ELF-1 (cell line): ENCODE measurements at regions not wholly inside any gene's neighbourhood (a gene's known extent, or its start where the extent isn't known, plus 50 kb on each side); places are given as distances from the start of the nearest gene placed in this dataset.

Experiments
- DNase-seq: peaks from one replicate; pipeline ENCODE4 v3.0.0-alpha.2; 2016; ENCODE audit warnings: low read depth, low spot score

DNA sequence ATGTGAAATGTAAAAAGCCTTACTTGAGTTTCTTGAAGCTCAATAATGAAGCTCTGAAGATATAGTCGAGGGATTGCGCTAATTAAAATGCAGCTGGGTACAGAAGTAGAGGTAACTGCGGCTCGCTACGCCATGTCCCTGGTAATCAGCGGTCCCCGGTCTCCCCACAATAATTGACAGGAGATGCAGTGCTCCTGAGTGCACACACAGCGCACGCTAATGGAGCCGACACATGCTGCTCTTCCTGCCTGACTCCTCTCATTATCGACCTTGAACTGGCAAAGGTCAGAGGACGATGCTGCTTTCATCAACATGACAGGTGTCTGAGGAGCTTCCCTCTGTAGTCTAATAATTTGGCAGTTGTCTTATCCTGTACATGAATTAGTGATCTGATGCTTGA lies 365.9 kb downstream of the RNF144B start:
- no peak for DNase-seq

DNA sequence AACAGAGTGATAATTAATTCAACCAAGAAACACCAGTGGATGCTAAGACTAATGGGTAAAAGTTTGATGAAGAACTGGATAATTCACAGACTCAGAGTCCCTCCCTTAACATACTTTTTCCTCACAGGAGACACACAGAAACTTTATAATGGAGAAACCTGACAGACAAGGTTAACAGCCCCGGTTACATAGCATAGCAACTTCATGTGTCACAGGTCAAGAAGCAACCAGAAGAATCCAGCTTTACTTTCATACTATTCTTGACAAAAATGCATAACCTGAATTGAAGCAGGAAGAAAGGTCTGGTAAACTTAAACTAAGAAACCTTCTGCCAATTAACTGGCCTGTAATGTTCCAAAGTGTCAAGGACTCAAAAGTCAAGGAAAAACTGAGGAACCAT lies 375.9 kb downstream of the RNF144B start:
- DNase-seq: no peak

DNA sequence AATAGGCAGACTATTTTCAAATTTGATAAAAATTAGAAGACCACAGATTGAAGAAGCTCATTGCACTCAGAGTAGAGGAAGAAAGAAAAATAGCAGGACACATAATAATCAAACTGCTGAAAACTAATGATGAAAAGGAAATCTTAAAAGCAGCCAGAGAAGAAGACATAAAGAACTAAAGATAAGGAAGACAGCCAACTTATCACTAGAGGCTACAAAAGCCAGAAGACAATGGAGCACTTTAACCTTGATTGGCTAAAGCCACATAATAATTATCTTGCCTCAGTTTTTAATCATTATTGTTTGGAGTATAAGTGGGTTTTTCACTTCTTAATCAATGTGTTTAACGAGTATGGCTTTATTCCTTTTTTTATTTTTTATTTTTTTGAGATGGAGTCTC lies 397.6 kb downstream of the RNF144B start:
- DNase-seq: no peak

- no peak for DNase-seq
These were observed 398.8 kb downstream of the RNF144B start for GRCh38 chr6:18785810-18786490.

- DNase-seq: no peak
These were observed 405.7 kb downstream of the RNF144B start for GRCh38 chr6:18792866-18793265.

GRCh38 chr6:18795726-18796125 lies 408.6 kb downstream of the RNF144B start:
- DNase-seq: peak; percentile 7

DNA sequence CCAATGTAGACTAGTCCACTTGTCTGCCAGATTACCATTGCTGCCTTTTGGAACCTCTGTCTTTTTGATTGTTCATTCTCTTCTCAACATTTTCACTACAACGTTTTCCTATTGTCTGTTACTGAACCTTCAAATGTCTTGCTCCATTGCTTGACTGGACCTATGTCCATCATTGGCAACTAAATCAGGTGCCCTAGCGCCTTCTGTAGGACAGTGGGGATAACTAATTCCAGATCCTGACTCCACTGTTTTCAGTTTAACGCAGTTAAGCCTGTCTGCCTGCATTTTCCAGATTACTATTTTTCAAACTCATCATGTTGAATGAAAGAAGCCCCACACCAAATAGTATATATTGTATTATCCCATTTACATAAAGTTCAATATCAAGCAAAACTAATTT lies 433.6 kb downstream of the RNF144B start:
- no peak for DNase-seq

GRCh38 chr6:18823782-18824386 lies 436.7 kb downstream of the RNF144B start:
- DNase-seq: peak; percentile 50

DNA sequence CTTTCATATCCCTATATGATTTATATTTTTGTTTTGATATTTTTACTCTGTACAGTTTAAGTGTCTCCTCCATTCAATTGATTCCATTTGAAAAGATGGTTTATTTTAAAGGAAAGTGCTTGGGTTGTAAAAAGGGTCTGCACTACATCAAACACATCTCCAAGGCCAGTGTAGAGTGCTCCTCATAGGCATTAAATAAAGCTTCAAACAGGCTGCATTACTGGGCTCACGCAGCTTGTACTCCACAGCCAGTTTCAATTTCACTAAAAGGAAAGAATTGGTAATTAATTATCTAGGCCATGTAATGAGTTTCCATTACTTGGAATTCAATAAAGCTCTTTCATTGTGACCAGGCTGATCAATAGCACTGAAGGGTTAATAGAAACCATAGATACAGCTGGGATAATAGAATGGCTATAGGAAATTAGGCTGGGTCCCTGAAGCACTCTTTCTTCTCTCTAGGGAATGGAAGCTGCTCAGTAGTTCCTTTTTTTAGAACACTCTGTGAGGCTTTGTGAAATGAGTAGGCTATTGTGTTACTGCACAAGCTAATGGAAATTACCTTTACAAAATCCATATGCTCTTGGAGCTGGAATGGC lies 442.2 kb downstream of the RNF144B start:
- DNase-seq: no peak

- DNase-seq: no peak
These were observed 448.8 kb downstream of the RNF144B start for GRCh38 chr6:18835976-18836375.

DNA sequence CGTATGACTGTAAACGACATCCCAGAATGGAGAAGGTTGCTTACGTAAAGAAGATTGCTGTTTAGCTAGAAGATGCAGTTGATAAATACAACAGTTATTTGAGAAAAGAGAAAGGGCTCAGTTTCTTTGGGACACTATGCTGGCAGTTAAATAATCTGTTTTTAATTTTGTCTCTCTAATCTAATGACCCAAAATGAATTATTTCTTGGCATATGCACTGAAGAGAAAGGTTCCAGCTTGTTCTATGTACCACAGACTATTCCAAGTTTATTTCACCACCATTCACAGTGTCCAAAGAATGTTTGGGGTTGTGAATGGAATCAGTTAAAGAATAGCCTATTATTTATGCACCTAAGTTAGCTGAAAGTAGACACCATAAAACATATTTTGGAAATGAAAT lies 449.9 kb downstream of the RNF144B start:
- DNase-seq: no peak

- DNase-seq: no peak
These were observed 455.4 kb downstream of the RNF144B start for GRCh38 chr6:18842534-18842933.

DNA sequence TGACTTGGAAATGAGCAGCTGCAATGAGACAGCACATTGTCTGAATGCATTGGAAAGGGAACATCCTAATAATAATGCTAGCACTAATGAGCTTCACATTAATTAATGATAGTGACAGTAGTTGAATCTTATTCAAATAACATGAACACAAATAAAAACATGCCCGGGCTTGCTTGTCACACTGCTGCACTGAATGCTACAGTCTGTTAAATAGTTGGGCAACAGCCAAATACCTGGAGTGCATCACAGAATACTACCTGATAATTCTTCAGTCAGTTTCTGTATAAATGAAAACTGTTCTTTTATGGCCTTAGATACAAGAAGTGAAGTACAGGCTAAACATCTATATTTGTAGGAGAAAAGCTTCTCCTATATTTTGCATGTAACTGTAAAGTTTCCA lies 458.7 kb downstream of the RNF144B start:
- DNase-seq: no peak

DNA sequence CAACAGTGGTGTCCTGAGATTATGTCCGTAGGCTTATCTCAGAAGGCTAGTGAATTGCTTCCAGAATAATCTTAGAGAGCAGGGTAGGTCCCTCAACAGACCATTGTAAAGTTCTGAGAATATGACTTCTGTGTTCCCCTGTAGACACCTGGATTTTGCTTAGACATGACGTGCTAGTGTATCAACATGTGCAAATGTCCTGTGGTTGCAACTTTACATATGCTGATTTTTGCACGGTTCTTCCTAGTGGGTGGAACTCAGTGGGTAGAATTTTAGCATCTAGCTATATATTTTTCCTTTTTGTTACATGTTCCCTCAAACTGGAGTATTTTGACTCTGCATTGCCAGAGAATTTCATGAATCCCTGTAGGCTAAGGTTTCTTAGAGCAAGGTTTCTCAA lies 459.2 kb downstream of the RNF144B start:
- DNase-seq: no peak

DNA sequence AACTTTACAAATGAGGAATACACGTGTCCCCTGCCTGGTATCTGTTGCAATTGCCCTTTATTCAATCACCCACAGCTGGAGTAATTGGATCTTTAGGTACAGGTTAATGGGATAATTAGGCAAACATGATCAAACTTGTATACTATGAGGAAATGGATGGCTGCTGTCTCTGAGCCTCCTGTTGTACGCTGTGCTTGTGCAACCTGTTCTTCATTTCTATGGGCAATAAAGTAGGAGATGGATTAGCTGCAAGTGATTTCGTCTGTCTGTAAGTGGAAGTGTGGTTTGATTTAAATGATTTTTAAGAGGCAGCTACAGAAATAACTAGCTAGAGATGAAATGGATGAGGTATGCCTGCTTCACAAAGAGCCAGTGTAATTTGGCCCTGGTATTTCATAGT lies 474.1 kb downstream of the RNF144B start:
- no peak for DNase-seq

- no peak for DNase-seq
These were observed 496.1 kb downstream of the RNF144B start for GRCh38 chr6:18883268-18883667.

- DNase-seq: no peak
These were observed 496.7 kb downstream of the RNF144B start for GRCh38 chr6:18883851-18884250.

- no peak for DNase-seq
These were observed 506.6 kb downstream of the RNF144B start for GRCh38 chr6:18893540-18894269.

DNA sequence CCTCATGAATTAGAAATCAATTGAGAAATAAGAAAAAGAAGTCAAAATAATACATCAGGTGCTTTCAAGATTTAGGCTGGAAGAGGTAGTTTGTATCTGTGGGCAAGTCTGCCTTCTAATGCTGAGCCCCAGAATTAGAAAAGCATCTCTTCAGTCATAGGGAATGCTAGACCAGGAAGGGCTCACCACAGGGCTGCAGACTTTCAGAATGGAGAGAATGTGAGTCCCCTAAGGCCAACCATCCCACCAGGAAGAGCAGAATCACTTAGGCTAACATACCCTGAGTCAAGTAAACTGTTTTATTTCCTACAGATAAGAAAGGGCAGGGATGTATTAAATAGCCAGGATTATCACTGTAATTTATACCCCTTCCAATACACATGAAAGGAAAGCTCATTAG lies 510.2 kb downstream of the RNF144B start:
- DNase-seq: no peak

DNA sequence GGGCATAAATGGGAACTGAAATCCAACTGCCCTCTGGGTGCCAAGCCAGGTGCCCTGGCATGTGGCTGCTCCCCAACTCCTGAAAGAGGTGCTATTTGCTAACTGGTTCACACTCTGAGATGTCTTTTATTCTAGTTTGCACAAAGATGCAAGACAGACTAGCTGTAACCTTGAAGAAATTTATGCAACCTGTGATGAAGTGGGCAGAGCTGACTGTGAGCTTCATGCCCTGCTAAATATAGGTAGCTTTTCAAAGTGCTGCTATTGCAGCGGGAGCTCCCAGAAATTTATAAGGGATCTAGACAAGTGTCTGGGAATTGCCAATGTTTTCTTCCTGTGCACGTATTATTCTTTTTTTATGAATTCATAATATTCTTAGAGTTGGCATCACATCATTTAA lies 517.5 kb downstream of the RNF144B start:
- no peak for DNase-seq

DNA sequence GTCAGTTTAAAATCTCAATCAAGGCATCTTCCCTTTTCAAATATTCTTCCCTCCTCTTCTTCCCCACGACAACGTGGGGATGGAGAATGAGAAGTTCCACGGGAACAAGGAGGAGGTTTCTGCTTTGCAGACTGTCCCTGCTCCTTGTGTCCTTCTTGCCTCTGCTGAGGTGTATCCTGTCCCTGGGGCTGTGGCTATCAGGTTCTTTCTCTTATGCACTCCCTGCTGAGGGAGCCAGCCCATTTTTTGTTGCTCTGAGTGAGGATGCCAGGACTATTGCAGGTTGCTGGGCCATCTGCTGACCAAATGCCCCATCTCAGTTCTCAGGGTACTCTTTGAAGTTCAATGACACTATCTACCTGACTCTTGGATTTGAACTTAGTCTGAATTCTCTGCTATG lies 533.6 kb downstream of the RNF144B start:
- DNase-seq: no peak

GRCh38 chr6:18931086-18931485 lies 543.9 kb downstream of the RNF144B start:
- DNase-seq: no peak

DNA sequence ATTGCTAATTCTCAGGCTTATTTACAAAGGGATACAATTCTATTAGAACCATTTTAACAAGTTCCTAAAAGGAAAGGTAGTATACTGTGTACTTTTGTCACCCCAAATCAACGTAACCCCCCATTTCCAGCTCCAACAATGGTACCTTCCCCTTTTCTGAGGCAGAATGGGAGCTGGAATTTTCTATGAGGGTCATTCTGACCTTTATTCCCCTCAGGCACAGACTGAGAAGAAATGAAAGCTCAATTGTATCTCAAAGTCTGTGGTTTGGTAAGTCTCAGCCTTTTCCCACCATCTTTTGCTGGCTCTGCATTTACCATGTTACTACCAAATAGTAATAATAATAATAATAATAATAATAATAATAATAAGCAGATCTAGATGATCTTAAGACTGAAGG lies 571.0 kb downstream of the RNF144B start:
- no peak for DNase-seq
